OCI-LY1 (cell line): ENCODE measurements at regions not wholly inside any gene's neighbourhood (a gene's known extent, or its start where the extent isn't known, plus 50 kb on each side); places are given as distances from the start of the nearest gene placed in this dataset.

Experiments
- H2AFZ ChIP-seq: fragments of 200-600 bp; sonication (generic), shearing (Covaris generic); 2 replicates; pipeline ENCODE4 v1.6.0; 2014; ENCODE audit warnings: antibody characterized with exemption, mild to moderate bottlenecking, low read length
- H3F3A ChIP-seq: fragments of 200-600 bp; sonication (generic), shearing (Covaris generic); 2 replicates; pipeline ENCODE4 v1.6.0; 2014; ENCODE audit warnings: mild to moderate bottlenecking, antibody characterized with exemption, low read length, moderate library complexity; ENCODE audit not compliant: insufficient read depth
- H3K27ac ChIP-seq: fragments of 200-600 bp; sonication (generic); 2 replicates; pipeline ENCODE4 v1.5.1; 2014; ENCODE audit warnings: low read length, mixed run types, mild to moderate bottlenecking, low read depth; ENCODE audit not compliant: poor library complexity, severe bottlenecking
- H3K27me3 ChIP-seq: fragments of 200-600 bp; sonication (generic); 2 replicates; pipeline ENCODE4 v1.6.0; 2014; ENCODE audit warnings: antibody characterized with exemption, mild to moderate bottlenecking, low read length, moderate library complexity; ENCODE audit not compliant: insufficient read depth
- H3K36me3 ChIP-seq: fragments of 200-600 bp; sonication (generic); 2 replicates; pipeline ENCODE4 v1.6.1; 2014; ENCODE audit warnings: mild to moderate bottlenecking, antibody characterized with exemption, low read length, moderate library complexity, mixed read lengths; ENCODE audit not compliant: insufficient read depth
- H3K4me1 ChIP-seq: fragments of 200-600 bp; sonication (generic); 2 replicates; pipeline ENCODE4 v1.5.1; 2014; ENCODE audit warnings: mild to moderate bottlenecking, low read length, moderate library complexity; ENCODE audit not compliant: insufficient read depth, severe bottlenecking
- H3K4me2 ChIP-seq: fragments of 200-600 bp; sonication (generic), shearing (Covaris generic); 2 replicates; pipeline ENCODE4 v1.6.1; 2014; ENCODE audit warnings: low read length
- H3K4me3 ChIP-seq: fragments of 200-600 bp; sonication (generic); 2 replicates; pipeline ENCODE4 v1.5.1; 2014; ENCODE audit warnings: low read length, low read depth, mild to moderate bottlenecking, mixed read lengths; ENCODE audit not compliant: poor library complexity, severe bottlenecking
- H3K79me2 ChIP-seq: fragments of 200-600 bp; shearing (Covaris generic); 2 replicates; pipeline ENCODE4 v1.6.1; 2016; ENCODE audit warnings: mixed run types, low read length, mixed read lengths; ENCODE audit not compliant: insufficient read depth
- H3K9ac ChIP-seq: fragments of 200-600 bp; sonication (generic), shearing (Covaris generic); 2 replicates; pipeline ENCODE4 v1.6.1; 2014; ENCODE audit warnings: mild to moderate bottlenecking, low read length, mixed read lengths
- H3K9me2 ChIP-seq: fragments of 200-600 bp; sonication (generic), shearing (Covaris generic); 2 replicates; pipeline ENCODE4 v1.6.1; 2014; ENCODE audit warnings: low read depth, mild to moderate bottlenecking, low read length, mixed read lengths
- H3K9me3 ChIP-seq: fragments of 200-600 bp; shearing (Covaris generic); 2 replicates; pipeline ENCODE4 v1.6.1; 2014; ENCODE audit warnings: low read length, mixed read lengths
- H4K20me1 ChIP-seq: fragments of 200-600 bp; sonication (generic), shearing (Covaris generic); 2 replicates; pipeline ENCODE4 v1.6.0; 2016; ENCODE audit warnings: mild to moderate bottlenecking, low read length; ENCODE audit not compliant: insufficient read depth
- EZH2 ChIP-seq: fragments of 200-600 bp; sonication (generic), shearing (Covaris generic); IDR thresholded peaks from 2 replicates; pipeline ENCODE4 v1.8.0; 2017; ENCODE audit warnings: borderline replicate concordance, mixed run types, mild to moderate bottlenecking, antibody characterized with exemption, low read length, moderate library complexity, mixed read lengths
- TF ChIP-seq, protein P1 (sequence below): fragments of 200-600 bp; sonication (generic), shearing (Covaris generic); IDR thresholded peaks from 2 replicates; pipeline ENCODE4 v1.5.1; 2017; ENCODE audit warnings: mild to moderate bottlenecking, antibody characterized with exemption, low read length, moderate library complexity, mixed read lengths

DNA sequence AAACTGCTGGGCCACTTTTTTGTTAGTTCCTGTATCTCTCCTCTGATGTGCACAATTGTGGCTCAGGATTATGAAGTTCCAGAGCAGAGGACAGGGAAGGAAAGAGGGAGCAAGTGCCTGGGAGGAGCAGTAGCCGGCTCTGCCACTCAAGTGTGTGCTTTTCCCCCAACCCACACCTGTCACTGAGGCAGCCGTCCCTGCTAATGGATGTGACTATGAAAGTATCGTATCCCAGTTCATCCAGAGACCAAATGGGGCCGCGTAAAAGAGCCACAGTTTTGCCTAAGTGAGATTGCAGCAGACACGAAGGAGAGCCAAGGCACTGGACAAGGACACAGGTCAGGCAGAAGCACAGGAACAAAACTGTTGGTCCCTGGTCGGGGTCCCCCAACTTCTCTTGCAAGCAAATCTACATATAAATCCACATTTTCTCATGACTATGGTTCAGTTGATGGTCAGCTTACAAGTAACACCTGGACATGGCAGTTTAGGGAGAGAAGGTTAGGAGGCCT, 204.7 kb downstream of the RHOU start:
- no peak overlapping the region for H3K9ac ChIP-seq
- no peak overlapping the region for H3K27ac ChIP-seq
- H3K4me2 ChIP-seq = no peak overlapping the region
- TF ChIP-seq, protein P1, sequence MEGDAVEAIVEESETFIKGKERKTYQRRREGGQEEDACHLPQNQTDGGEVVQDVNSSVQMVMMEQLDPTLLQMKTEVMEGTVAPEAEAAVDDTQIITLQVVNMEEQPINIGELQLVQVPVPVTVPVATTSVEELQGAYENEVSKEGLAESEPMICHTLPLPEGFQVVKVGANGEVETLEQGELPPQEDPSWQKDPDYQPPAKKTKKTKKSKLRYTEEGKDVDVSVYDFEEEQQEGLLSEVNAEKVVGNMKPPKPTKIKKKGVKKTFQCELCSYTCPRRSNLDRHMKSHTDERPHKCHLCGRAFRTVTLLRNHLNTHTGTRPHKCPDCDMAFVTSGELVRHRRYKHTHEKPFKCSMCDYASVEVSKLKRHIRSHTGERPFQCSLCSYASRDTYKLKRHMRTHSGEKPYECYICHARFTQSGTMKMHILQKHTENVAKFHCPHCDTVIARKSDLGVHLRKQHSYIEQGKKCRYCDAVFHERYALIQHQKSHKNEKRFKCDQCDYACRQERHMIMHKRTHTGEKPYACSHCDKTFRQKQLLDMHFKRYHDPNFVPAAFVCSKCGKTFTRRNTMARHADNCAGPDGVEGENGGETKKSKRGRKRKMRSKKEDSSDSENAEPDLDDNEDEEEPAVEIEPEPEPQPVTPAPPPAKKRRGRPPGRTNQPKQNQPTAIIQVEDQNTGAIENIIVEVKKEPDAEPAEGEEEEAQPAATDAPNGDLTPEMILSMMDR = no peak
- no peak for TF ChIP-seq EZH2
- H4K20me1 ChIP-seq = no peaks in the 10 kb centered on the region
- H3K27me3 ChIP-seq = no peaks in the 10 kb centered on the region
- H3F3A ChIP-seq = no peaks in the 10 kb centered on the region
- H3K4me1 ChIP-seq = no peaks in the 10 kb centered on the region
- H2AFZ ChIP-seq = no peak overlapping the region
- H3K4me3 ChIP-seq = no peak overlapping the region
- no peaks in the 10 kb centered on the region for H3K9me2 ChIP-seq
- H3K36me3 ChIP-seq = no peaks in the 10 kb centered on the region
- H3K9me3 ChIP-seq = no peaks in the 10 kb centered on the region
- no peaks in the 10 kb centered on the region for H3K79me2 ChIP-seq

DNA sequence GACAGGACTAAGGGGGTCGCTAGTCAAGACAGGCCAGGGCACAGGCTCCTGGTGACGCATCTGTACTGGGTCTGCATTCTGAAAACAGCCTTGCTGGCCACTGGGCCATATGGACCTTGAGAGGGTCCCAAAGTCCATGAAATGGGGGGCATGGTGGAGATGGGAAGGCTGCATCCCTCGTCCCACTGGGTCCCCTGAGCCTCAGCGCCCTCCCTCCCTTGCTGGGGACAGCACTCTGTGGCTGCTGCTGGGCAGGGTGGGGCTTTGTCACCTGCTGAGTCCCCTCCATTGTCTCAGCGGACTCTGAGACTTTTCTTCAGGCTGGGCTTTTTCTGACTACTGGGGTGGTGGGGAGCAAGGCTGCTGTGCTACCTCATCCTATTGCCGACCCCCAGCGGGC, 205.2 kb downstream of the RHOU start:
- Histone ChIP-seq H4K20me1 (no peaks in the 10 kb centered on the region), H3K4me3 (no peak overlapping the region), H3K27me3 (no peaks in the 10 kb centered on the region), H3K9me3 (no peaks in the 10 kb centered on the region), H3K9me2 (no peaks in the 10 kb centered on the region), H3K4me2 (no peak overlapping the region), H3K9ac (no peak overlapping the region), H3K36me3 (no peaks in the 10 kb centered on the region), H3K4me1 (no peaks in the 10 kb centered on the region), H3K79me2 (no peaks in the 10 kb centered on the region), H3F3A (no peaks in the 10 kb centered on the region), H3K27ac (no peak overlapping the region), H2AFZ (no peak overlapping the region)
- no peak for TF ChIP-seq EZH2
- TF ChIP-seq, protein P1 = no peak

DNA sequence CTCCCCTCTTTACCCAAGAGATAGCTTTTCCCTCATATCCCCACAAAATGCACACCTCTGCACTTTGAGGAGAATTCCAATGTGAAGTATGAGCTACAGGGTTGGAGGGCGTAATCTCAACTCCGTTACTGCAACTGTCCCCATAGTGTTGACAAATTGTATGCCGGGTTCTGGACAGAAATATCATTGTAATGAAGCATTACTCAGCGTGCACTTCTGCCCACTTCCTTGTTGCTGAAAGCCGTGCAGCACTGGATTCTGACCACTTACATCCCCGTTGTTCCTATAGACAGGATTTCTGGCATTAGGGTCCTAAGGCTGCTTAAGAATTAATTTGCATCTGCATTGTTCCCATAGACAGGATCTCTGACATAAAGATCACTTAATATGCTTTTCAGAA, 205.6 kb downstream of the RHOU start:
- H4K20me1 ChIP-seq = no peaks in the 10 kb centered on the region
- no peak overlapping the region for H3K27ac ChIP-seq

More for the DNA sequence above, 205.6 kb downstream of the RHOU start:
- Histone ChIP-seq H3K79me2 (no peaks in the 10 kb centered on the region), H3K9me3 (no peaks in the 10 kb centered on the region), H2AFZ (no peak overlapping the region), H3K27me3 (no peaks in the 10 kb centered on the region), H3K4me1 (no peaks in the 10 kb centered on the region), H3F3A (no peaks in the 10 kb centered on the region), H3K9me2 (no peaks in the 10 kb centered on the region), H3K36me3 (no peaks in the 10 kb centered on the region), H3K4me2 (no peak overlapping the region), H3K4me3 (no peak overlapping the region), H3K9ac (no peak overlapping the region)
- TF ChIP-seq EZH2 = no peak
- TF ChIP-seq, protein P1 = no peak
